ENCODE measurements at regions not wholly inside any gene's neighbourhood (a gene's known extent, or its start where the extent isn't known, plus 50 kb on each side); places are given as distances from the start of the nearest gene placed in this dataset.

DNA sequence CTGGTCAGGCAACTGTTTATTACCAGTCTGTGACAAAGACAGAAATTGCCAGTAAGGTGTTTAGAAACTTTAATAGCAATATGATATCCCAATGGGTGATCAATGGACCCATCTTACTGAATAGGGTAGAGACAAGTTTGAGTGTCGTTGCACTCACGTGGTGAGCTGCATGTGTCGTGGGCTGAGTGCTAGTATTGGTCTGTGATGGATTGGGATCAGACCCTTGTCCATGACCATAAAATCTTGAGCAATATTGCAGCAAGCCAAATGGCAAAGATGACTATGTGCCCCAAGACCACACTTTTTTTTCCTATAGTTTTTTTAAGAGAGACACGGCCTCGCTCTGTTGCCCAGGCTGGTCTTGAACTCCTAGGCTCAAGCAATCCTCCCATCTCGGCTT is 114.5 kb downstream of the PALM2AKAP2 start:
- no peak for TF ChIP-seq HDGF (IDR thresholded peaks at IDR 0.05; ENCODE audit: borderline replicate concordance)
- TF ChIP-seq, protein P1, sequence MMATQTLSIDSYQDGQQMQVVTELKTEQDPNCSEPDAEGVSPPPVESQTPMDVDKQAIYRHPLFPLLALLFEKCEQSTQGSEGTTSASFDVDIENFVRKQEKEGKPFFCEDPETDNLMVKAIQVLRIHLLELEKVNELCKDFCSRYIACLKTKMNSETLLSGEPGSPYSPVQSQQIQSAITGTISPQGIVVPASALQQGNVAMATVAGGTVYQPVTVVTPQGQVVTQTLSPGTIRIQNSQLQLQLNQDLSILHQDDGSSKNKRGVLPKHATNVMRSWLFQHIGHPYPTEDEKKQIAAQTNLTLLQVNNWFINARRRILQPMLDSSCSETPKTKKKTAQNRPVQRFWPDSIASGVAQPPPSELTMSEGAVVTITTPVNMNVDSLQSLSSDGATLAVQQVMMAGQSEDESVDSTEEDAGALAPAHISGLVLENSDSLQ (IDR thresholded peaks at IDR 0.05) = no peak
- no peak for TF ChIP-seq ZNF384 (IDR thresholded peaks at IDR 0.05)
- TF ChIP-seq FOXA1 (IDR thresholded peaks at IDR 0.05) = no peak
- no peak for TF ChIP-seq TARDBP (IDR thresholded peaks at IDR 0.05)
